ENCODE measurements at regions not wholly inside any gene's neighbourhood (a gene's known extent, or its start where the extent isn't known, plus 50 kb on each side); places are given as distances from the start of the nearest gene placed in this dataset.

- TF ChIP-seq POLR2AphosphoS5 (IDR thresholded peaks at IDR 0.05) (no peak), CTCF (IDR thresholded peaks at IDR 0.05; ENCODE audit: poor library complexity, severe bottlenecking) (no peak), REST (IDR thresholded peaks at IDR 0.05; ENCODE audit: borderline replicate concordance) (no peak), EZH2 (IDR thresholded peaks at IDR 0.05; ENCODE audit: borderline replicate concordance, insufficient read depth, low read length, poor library complexity, severe bottlenecking) (no peak), EP300 (conservative IDR thresholded peaks at IDR 0.05; ENCODE audit: poor library complexity, severe bottlenecking) (no peak), RAD21 (conservative IDR thresholded peaks at IDR 0.05) (no peak)
Observed at GRCh38 chr4:23500894-23501449, 388.9 kb downstream of the PPARGC1A start.

Measured in neural cell (in vitro differentiated cells).